ENCODE measurements at regions not wholly inside any gene's neighbourhood (a gene's known extent, or its start where the extent isn't known, plus 50 kb on each side); places are given as distances from the start of the nearest gene placed in this dataset.
"Not testable (repeated sequence)": the region's sequence is repeated elsewhere in the genome, so short reads cannot be mapped to it uniquely, and the experiment has no call there.

GRCh38 chr12:4822572-4822971 is 87.1 kb upstream of the KCNA1 start:
- DNase-seq, result no peak

DNA sequence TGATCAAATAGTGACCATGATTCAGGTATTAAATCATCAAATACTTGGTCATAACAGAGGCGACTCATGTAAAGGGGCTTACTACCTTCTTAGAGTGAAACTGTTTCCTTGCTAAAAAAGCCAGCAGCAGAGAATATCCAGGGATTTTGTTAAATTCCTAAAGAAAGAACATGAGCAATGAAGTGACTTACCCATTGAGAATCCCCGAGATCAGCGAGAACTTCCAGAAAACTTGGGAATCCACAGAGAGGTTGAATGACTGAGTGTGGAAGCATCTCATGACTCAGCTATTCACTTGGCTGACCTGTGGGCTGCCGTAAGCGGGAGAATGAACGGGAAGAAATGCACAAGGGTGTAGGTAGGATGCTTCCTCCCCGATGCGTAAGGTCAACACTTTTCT is 85.3 kb upstream of the KCNA1 start:
- peak in 1 of 3 donors; percentile 82 for DNase-seq

DNA sequence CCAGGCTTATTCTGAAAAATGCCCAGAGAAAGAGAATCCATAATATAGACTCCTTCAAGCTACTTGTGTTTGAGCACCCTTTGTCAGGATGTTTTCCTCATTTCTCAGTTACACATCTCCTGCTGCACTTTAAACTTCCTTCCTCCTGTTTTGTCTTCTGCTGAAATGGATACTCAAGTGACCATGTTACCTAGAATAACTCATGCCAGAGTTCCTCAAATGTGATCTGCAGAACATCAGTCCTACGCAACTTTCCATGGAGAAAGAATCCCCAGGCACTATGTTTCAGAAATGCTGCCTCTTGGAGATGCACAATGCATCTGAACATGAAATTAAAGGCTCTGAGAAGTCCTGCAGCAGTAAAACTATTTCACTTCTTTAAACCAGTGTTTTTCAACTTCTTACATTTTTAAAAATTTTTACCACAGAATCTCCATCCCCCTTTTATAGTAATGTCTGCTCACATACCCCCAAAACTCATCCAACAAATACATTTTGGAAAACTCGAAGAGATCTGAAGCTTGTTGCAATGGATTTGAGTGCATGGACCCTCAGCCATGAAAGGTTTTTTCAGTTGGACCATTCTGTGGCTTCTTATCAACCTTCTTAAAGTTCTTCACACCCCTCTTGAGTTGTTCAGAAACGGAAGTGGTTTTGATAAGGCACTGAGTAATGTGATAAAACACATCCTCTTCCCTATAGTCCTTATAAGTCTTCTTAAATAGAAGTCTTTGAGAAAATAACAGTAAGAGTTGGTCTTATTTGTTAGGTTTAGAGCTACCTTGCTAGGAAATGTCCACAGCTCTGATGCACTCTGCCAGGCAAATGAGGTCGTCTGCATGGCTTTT is 84.5 kb upstream of the KCNA1 start:
- DNase-seq, result no peak

- DNase-seq, result no peak
Measured at GRCh38 chr12:4826909-4827308, 82.8 kb upstream of the KCNA1 start.

DNA sequence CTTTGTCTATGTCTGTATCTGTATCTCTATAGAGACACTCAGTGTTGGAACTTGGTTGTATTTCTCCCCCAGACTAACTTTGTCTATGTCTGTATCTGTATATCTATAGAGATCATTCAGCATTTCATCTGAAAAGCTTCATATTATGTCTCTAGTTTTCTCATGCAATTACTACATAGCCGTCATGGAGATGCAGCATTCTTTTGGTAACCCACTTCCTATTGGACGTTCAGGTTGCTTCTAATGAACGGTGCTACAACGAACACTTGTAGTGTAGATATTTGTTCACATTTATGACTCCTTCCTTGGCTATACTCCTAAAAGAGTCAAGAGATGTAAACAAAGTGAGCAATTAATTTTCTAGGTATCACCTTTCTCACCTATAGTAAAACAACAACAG is 81.5 kb upstream of the KCNA1 start:
- DNase-seq, result no peak

GRCh38 chr12:4829161-4829792 is 80.4 kb upstream of the KCNA1 start:
- DNase-seq, result no peak

DNA sequence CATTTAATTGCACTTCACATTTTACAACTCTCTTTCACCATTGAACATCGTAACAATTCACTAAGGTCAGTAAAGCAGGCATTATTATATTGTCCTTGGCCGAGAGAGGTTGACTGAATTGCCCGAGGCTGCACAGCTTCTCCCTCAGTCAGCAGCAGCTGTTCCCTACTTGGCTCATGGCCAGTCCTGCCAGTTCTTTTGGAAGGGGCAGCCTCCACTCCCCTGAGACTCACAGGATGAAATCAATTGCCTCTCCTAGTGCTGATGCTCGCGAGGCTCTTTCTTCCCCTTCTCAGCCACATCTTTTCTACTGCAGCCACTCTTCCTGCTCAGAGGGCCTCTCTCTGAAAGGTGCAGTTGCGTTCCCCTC is 79.9 kb upstream of the KCNA1 start:
- DNase-seq, result peak in 1 of 3 donors; percentile 23

DNA sequence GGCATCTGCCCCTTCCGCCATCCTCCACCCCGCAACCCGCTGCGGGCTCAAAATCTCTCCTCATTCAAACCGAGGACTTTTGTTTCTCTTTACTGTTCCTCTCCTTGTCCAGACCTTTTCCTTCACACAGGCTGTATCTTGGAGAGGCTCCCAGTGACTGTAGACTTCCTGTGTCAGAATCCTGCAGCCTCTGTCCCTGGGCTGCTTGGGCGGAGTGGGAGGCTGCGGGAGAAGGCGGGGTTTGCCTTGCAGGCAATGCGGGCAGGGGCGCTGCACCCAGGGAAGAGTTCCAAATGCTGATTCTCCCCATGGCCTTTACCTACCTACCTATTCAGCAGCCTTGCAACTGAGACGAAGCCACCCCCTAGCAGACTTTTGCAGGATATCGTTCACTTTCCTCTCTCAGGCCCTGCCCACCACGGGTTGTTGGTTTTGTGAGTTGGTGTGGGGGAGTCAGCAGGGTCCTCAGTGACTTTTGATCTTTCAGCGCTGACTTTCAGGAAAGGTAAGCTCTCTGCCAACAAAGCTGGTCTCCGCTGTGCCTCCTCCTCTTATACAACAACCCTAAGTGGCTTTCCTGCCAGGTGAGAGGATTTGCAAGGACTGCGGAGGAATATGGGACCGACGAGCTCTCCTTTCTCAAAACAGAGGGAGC is 79.0 kb upstream of the KCNA1 start:
- DNase-seq, result peak in 1 of 3 donors; percentile 30

- DNase-seq, result no peak
Measured at GRCh38 chr12:4833053-4833452, 76.7 kb upstream of the KCNA1 start.

DNA sequence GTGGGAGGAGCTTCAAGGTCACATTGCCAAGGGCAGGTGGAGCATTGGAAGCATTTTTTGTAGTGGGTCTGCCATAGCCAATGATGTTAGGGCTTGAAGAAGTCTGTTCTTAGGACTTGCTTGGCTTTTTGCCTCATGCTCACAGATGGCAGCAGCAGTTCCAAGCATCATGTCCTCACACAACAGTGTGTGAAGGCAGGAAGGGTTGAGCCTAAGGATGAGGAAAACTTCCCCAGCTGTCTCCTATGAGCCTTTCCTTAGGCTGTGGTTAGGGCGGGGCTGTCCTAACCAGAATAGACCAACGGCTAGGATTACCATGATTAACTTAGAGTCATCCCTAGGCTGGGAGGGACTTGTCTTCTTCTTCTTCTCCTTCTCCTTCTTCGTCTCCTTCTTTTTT is 76.2 kb upstream of the KCNA1 start:
- DNase-seq, result no peak

DNA sequence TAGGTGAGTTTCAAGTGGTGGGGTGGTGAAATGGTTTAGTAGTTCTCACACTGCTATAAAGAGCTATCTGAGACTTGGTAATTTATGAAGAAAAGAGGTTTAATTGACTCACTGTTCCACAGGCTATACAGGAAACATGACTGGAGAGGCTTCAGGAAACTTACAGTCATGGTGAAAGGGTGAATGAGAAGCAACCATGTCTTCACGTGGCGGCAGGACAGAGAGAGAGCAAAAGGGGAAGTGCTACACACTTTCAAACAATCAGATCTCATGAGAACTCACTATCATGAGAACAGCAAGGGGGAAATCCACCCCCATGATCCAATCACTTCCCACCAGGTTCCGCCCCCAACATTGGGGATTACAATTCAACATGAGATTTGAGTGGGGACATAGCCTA is 67.3 kb upstream of the KCNA1 start:
- DNase-seq, result not testable (repeated sequence)

DNA sequence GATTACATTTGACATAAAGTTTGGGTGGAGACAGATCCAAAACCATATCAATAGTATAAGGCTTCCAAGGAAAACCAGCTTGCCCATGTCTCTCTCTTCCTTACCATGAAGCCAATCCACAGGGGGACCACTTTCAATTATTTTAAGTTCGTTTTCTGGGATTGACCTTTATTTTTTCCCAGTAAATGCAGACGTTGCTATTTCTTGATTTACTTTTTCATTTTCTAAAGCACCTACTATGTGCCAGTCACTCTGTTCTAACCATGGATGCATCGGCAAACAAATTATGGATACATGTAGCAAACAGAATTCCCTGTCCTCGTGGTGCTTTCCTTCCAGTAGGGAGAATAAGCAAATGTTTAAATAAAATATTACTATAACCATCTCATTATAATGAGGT is 65.8 kb upstream of the KCNA1 start:
- DNase-seq, result no peak

- DNase-seq, result peak in 1 of 3 donors; percentile 51
Measured at GRCh38 chr12:4847713-4848112, 62.0 kb upstream of the KCNA1 start.

- DNase-seq, result peak in 2 of 3 donors; percentile 13 to 51
Measured at GRCh38 chr12:4849115-4849541, 60.6 kb upstream of the KCNA1 start.

- no peak for DNase-seq
Measured at GRCh38 chr12:4849795-4850345, 59.8 kb upstream of the KCNA1 start.

- DNase-seq, result no peak
Measured at GRCh38 chr12:4850857-4851380, 58.8 kb upstream of the KCNA1 start.

DNA sequence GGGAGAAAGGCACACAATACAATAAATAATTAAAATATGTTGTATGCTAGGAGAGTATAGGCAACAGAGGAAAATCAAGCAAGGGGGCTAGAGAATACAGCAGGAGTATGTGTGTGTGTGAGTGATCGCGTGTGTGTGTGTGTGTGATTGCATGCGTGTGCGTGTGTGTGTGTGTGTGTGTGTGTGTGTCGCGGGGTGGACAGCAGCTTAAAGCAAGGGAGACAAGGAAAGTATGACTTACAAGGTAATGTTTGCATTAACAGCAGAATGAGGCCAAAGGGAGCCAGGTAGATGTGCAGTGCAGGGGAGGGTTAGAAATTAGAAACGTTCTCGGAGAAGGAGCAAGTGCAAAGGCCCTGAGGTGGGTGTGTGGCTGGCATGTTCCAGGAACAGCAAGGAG is 57.4 kb upstream of the KCNA1 start:
- no peak for DNase-seq

DNA sequence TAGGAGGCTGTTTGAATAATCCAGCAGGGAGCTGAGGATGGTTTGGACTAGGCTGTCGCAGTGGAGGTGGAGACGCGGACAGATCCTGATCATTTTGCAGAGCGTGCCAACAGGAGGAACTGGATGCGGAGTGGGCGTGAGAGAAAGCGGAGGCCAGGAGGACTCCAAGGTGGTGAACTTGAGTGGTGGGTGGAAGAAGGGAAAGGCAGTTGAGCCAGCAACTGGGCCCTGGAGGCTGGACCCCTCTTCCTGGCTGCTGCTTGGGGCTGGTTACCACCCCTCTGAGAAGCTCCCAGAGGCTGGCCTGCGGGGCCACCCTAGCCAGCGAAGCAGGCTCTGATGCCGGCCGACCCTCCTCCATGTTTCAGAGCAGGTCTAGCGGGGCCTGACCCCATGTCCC is 56.8 kb upstream of the KCNA1 start:
- DNase-seq, result no peak

DNA sequence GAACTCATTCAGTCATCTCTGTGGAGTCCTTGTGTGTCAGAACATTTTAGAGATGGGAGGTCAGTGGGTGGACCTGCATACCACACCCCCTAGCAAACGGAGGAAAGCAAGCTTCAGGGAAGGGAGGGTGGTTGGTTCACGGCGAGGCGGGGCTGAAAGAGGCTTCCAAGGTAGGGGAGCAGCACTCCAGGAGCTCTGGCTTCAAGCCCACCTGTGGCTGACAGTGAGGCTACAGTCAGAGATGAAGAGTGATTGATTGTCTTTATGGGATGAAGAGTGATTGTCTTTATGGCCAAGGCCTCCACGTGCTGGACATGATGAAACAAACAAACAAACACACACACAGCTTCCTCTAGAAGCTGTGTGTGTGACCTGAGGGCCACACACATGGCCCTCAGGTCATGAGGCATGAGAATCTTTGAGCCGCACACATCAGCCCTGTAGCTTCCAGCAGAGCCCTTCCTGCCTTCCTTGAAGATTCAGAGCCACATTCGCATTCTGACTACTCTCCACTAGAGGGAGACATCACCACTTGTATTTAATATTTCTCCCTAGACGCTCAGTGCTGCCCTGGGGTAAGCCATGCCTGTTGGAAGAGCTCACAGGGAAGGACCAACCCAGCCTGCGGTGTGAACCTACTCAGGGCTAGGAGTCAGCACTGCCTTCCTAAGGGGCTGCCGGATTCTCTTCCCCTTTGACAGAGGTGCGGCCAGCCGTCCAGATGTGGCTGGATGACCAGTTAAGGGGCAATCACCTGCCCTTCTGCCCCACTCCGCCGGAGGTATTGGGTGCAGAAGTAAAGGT is 54.4 kb upstream of the KCNA1 start:
- peak; percentile 74 to 82 (median 74) for DNase-seq

DNA sequence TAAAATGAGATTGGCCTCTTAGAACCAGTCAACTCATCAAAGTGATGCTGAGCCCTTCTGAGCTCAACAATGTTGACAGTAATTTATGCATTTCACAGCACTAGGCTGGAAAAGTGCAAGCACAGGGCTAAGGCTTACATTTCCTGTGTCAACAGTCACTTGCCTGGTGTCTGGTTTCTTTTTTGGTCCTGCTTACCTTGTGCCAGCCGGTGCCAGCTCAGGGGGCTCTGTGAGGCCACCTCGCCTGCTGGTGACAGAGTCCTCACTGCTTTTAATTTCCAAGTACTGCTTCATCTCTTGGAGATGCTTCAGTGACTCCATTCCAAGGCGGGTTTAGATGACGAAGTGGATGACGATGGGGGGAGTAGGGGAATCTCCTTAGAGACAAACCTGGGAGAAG is 53.1 kb upstream of the KCNA1 start:
- no peak for DNase-seq

DNA sequence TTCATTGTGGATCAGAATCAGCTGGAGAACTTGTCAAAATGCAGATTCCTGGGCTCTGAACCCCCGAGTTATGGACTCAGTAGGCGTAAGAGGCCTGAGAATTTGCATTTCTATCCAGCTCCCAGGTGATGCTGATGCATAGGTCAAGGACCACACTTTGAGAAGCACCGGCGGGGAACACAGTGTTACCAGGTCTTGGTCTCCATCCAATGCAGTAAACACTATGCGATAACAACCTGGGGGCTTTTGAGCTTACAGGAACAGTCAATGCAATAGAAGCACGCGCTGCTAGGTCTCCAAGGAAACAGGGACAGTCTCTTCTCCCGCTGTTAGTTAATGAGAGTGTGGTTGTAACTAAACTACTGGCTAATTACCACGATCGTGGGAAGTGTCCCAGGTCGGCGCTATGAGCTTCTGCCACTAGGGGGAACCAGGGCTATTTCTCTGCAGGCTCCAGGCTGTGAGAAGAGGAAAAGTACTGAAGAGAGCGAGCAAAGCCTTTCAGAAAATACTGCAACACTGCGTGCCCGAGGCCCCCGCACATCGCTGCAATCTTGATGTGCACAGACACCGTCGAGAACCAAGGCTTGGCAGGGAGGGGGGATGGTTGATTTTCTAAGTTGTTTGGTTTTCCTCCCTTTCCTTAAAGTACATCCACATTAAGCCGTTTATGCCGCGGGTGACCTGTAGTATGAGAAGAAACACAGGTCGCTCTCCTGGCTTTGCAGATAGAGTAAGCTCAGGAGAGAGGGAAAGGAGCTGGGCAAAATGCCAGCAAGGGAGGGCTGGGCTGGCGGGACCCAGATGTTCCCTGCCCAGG is 52.0 kb upstream of the KCNA1 start:
- peak; percentile 51 to 85 (median 68) for DNase-seq
